ENCODE measurements at regions not wholly inside any gene's neighbourhood (a gene's known extent, or its start where the extent isn't known, plus 50 kb on each side); places are given as distances from the start of the nearest gene placed in this dataset.

- no peaks in the 10 kb centered on the region for H3K79me2 ChIP-seq (ENCODE audit: insufficient read depth, low read length)
- no peaks in the 10 kb centered on the region for H3K36me3 ChIP-seq (ENCODE audit: insufficient read depth, low read length)
- no peak overlapping the region for H3K9ac ChIP-seq (ENCODE audit: low read depth, low read length)
- H2AFZ ChIP-seq (ENCODE audit: low read depth, low read length), result no peak overlapping the region
- no peak overlapping the region for H3K4me2 ChIP-seq (ENCODE audit: insufficient read depth, low read length)
- H3K4me3 ChIP-seq (ENCODE audit: low read depth in 1 of 2, low read length in 2 of 2), result no peak overlapping the region
- H3K27me3 ChIP-seq (ENCODE audit: insufficient read depth, low read length, poor library complexity), result no peaks in the 10 kb centered on the region
- no peaks in the 10 kb centered on the region for H3K4me1 ChIP-seq (ENCODE audit: insufficient read depth, low read length)
- DNase-seq (no peak), ATAC-seq (ENCODE audit: insufficient read depth, low read depth) (no peak)
- H3K9me3 ChIP-seq (ENCODE audit: insufficient read depth, low read length, severe bottlenecking), result no peaks in the 10 kb centered on the region
- TF ChIP-seq EZH2 (IDR thresholded peaks at IDR 0.05; ENCODE audit: borderline replicate concordance, low read depth, low read length, severe bottlenecking), result no peak
- H4K20me1 ChIP-seq (ENCODE audit: insufficient read depth, low read length), result no peaks in the 10 kb centered on the region
- H3K27ac ChIP-seq (ENCODE audit: low read length), result no peak overlapping the region
Observed at GRCh38 chr3:152607179-152607578, 227.8 kb upstream of the P2RY1 start.

- Histone ChIP-seq H4K20me1 (ENCODE audit: insufficient read depth, low read length) (no peaks in the 10 kb centered on the region), H3K79me2 (ENCODE audit: insufficient read depth, low read length) (no peaks in the 10 kb centered on the region), H2AFZ (ENCODE audit: low read depth, low read length) (no peak overlapping the region), H3K9ac (ENCODE audit: low read depth, low read length) (no peak overlapping the region), H3K27ac (ENCODE audit: low read length) (no peak overlapping the region), H3K4me2 (ENCODE audit: insufficient read depth, low read length) (no peak overlapping the region), H3K9me3 (ENCODE audit: insufficient read depth, low read length, severe bottlenecking) (no peaks in the 10 kb centered on the region), H3K36me3 (ENCODE audit: insufficient read depth, low read length) (no peaks in the 10 kb centered on the region), H3K4me1 (ENCODE audit: insufficient read depth, low read length) (no peaks in the 10 kb centered on the region), H3K4me3 (ENCODE audit: low read depth in 1 of 2, low read length in 2 of 2) (no peak overlapping the region), H3K27me3 (ENCODE audit: insufficient read depth, low read length, poor library complexity) (no peaks in the 10 kb centered on the region)
- DNase-seq, result no peak
- no peak for TF ChIP-seq EZH2 (IDR thresholded peaks at IDR 0.05; ENCODE audit: borderline replicate concordance, low read depth, low read length, severe bottlenecking)
- no peak for TF ChIP-seq CTCF (IDR thresholded peaks at IDR 0.05; ENCODE audit: borderline replicate concordance, extremely low read depth, low read length, poor library complexity, severe bottlenecking)
- ATAC-seq (ENCODE audit: insufficient read depth, low read depth), result no peak
Observed at GRCh38 chr3:152608696-152609594, 226.0 kb upstream of the P2RY1 start.

GRCh38 chr3:152609891-152610290 is 225.0 kb upstream of the P2RY1 start:
- Histone ChIP-seq H3K27me3 (ENCODE audit: insufficient read depth, low read length, poor library complexity) (no peaks in the 10 kb centered on the region), H4K20me1 (ENCODE audit: insufficient read depth, low read length) (no peaks in the 10 kb centered on the region), H3K9ac (ENCODE audit: low read depth, low read length) (no peak overlapping the region), H3K36me3 (ENCODE audit: insufficient read depth, low read length) (no peaks in the 10 kb centered on the region), H3K4me3 (ENCODE audit: low read depth in 1 of 2, low read length in 2 of 2) (no peak overlapping the region), H3K9me3 (ENCODE audit: insufficient read depth, low read length, severe bottlenecking) (no peaks in the 10 kb centered on the region), H3K4me2 (ENCODE audit: insufficient read depth, low read length) (no peak overlapping the region), H3K27ac (ENCODE audit: low read length) (no peak overlapping the region), H3K4me1 (ENCODE audit: insufficient read depth, low read length) (no peaks in the 10 kb centered on the region), H2AFZ (ENCODE audit: low read depth, low read length) (no peak overlapping the region), H3K79me2 (ENCODE audit: insufficient read depth, low read length) (no peaks in the 10 kb centered on the region)
- DNase-seq, result no peak
- ATAC-seq (ENCODE audit: insufficient read depth, low read depth), result no peak
- TF ChIP-seq EZH2 (IDR thresholded peaks at IDR 0.05; ENCODE audit: borderline replicate concordance, low read depth, low read length, severe bottlenecking) (no peak), CTCF (IDR thresholded peaks at IDR 0.05; ENCODE audit: borderline replicate concordance, extremely low read depth, low read length, poor library complexity, severe bottlenecking) (no peak)

GRCh38 chr3:152610622-152611021 is 224.3 kb upstream of the P2RY1 start:
- Histone ChIP-seq H3K9ac (ENCODE audit: low read depth, low read length) (no peak overlapping the region), H3K4me3 (ENCODE audit: low read depth in 1 of 2, low read length in 2 of 2) (no peak overlapping the region), H2AFZ (ENCODE audit: low read depth, low read length) (no peak overlapping the region), H4K20me1 (ENCODE audit: insufficient read depth, low read length) (no peaks in the 10 kb centered on the region), H3K36me3 (ENCODE audit: insufficient read depth, low read length) (no peaks in the 10 kb centered on the region), H3K27ac (ENCODE audit: low read length) (no peak overlapping the region), H3K4me2 (ENCODE audit: insufficient read depth, low read length) (no peak overlapping the region), H3K9me3 (ENCODE audit: insufficient read depth, low read length, severe bottlenecking) (no peaks in the 10 kb centered on the region), H3K79me2 (ENCODE audit: insufficient read depth, low read length) (no peaks in the 10 kb centered on the region), H3K27me3 (ENCODE audit: insufficient read depth, low read length, poor library complexity) (no peaks in the 10 kb centered on the region), H3K4me1 (ENCODE audit: insufficient read depth, low read length) (no peaks in the 10 kb centered on the region)
- TF ChIP-seq EZH2 (IDR thresholded peaks at IDR 0.05; ENCODE audit: borderline replicate concordance, low read depth, low read length, severe bottlenecking) (no peak), CTCF (IDR thresholded peaks at IDR 0.05; ENCODE audit: borderline replicate concordance, extremely low read depth, low read length, poor library complexity, severe bottlenecking) (no peak)
- DNase-seq, result no peak
- ATAC-seq (ENCODE audit: insufficient read depth, low read depth), result no peak

Data from DND-41 (cell line).